Aorta (tissue), 5 donors: ENCODE measurements at regions not wholly inside any gene's neighbourhood (a gene's known extent, or its start where the extent isn't known, plus 50 kb on each side); places are given as distances from the start of the nearest gene placed in this dataset.

ENCODE experiments used
- ATAC-seq: fragments of 200-7000 bp; cut with Tn5 transposase; one replicate; pipeline ENCODE4 v1.9.1; 2022; ENCODE audit warnings: moderate library complexity; ENCODE audit not compliant: low FRiP score
- DNase-seq, 2 donors: peaks; one replicate each; pipeline ENCODE4 v3.0.0-alpha.2; 2020
- H3K27ac ChIP-seq, 2 donors: one replicate each; pipeline ENCODE4 v1.5.1; 2013; ENCODE audit warnings: low read length in 2 of 2, mild to moderate bottlenecking in 2 of 2, moderate library complexity in 2 of 2, control low read depth in 1 of 2, inconsistent platforms in 1 of 2, low read depth in 1 of 2
- H3K27me3 ChIP-seq, 2 donors: one replicate each; pipeline ENCODE4 v1.6.1; 2013; ENCODE audit warnings: control low read depth in 1 of 2, low read length in 1 of 2, mild to moderate bottlenecking in 1 of 2, moderate library complexity in 1 of 2; ENCODE audit not compliant: insufficient read depth in 2 of 2, control insufficient read depth in 1 of 2
- H3K36me3 ChIP-seq, 2 donors: one replicate each; pipeline ENCODE4 v1.6.1; 2013; ENCODE audit warnings: control low read depth in 1 of 2, low read length in 1 of 2, mild to moderate bottlenecking in 1 of 2; ENCODE audit not compliant: insufficient read depth in 2 of 2, control insufficient read depth in 1 of 2
- H3K4me1 ChIP-seq, 2 donors: one replicate each; pipeline ENCODE4 v1.6.1; 2013; ENCODE audit warnings: low read length in 2 of 2, control low read depth in 1 of 2, mild to moderate bottlenecking in 1 of 2, moderate library complexity in 1 of 2; ENCODE audit not compliant: insufficient read depth in 2 of 2, control insufficient read depth in 1 of 2
- H3K4me3 ChIP-seq, 2 donors: one replicate each; pipeline ENCODE4 v1.5.1; 2013; ENCODE audit warnings: low read length in 2 of 2, control low read depth in 1 of 2, mild to moderate bottlenecking in 1 of 2
- H3K9me3 ChIP-seq: one replicate; pipeline ENCODE4 v1.6.1; 2013; ENCODE audit warnings: mild to moderate bottlenecking, low read length; ENCODE audit not compliant: control insufficient read depth
- WGBS, 2 donors: extraction: QIAGEN DNeasy Blood & Tissue Kit; methylation state at CpG; one replicate each; pipeline ENCODE4 v1.1.7; 2013; 5-methylcytosine and 5-hydroxymethylcytosine counted together
- intact Hi-C, 2 donors: fragments of 100-400 bp; cut with DNase I; formaldehyde crosslinking; loops; one replicate each; pipeline versions ENCODE4 v1.14.2 to v1.15.0; 2022
- donor health status: healthy with polysubstance abuse.
- donor health status: Bipolar disorder and iron deficiency.
- donor health status: DM: no; HTN: no; CAD: no.
- donor health status: DM: no; HTN: no; CAD: no.
- donor health status: DM: yes; HTN: yes; CAD: no.

DNA sequence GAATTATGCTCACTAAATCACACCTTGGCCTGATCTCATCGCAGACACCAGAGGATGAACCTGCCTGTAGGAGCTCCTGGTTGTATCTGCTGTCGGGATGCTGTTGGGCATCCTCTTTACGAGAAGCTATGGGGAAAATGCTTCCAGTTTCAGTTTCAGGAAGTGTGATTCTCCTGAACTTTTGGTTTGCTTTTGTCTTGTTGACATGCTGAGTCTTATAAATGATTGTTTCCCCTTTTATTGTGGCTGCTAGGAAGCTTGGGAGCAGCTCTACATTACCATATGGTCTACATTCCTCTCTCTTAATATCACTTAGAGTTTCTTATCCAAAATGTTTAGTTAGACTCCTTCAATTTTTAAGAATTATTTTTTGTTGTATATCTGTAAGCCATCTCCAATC, 227.5 kb downstream of the MTX2 start:
- H3K9me3 ChIP-seq, result no peaks in the 10 kb centered on the region
- no peak overlapping the region for H3K27ac ChIP-seq
- no peak for ATAC-seq
- DNase-seq, result no peak
- 92 to 96% methylated on average over 3 of the region's 3 CpGs for WGBS, 2 donors
- H3K36me3 ChIP-seq, result no peaks in the 10 kb centered on the region
- no peaks in the 10 kb centered on the region for H3K27me3 ChIP-seq
- peaks cover 0 to 3% of the 10 kb centered on the region in 2 donors for H3K4me1 ChIP-seq
- no peak overlapping the region for H3K4me3 ChIP-seq
- intact Hi-C loops, result no loop called here

DNA sequence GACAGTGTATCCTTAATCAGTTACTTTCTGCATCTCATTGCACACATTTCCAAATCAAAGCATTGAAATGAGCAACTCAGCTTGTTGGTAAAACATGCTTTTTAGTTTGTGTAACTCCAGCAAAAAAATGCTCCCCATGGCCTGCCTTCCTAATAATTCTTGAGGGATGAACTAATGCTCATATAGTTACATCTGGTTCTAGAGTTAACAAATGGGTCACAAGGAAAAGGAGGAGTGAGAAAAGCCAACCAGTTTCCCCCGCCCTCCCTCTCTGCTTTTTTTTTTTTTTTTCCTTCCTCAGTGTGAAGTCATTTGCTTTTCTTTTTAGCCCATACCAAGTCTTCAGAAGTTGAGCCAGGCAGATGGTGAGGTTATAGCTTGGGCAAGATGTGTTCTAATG, 231.7 kb downstream of the MTX2 start:
- no peak for DNase-seq
- Histone ChIP-seq H3K27ac (no peak overlapping the region), H3K27me3 (no peaks in the 10 kb centered on the region), H3K9me3 (no peaks in the 10 kb centered on the region), H3K4me1 (peaks cover 0 to 3% of the 10 kb centered on the region in 2 donors), H3K4me3 (no peak overlapping the region), H3K36me3 (no peaks in the 10 kb centered on the region)
- WGBS, 2 donors, result 0 to 3% methylated on average over 1 of the region's 1 CpG
- ATAC-seq, result peak; percentile 58
- intact Hi-C loops, result no loop called here

DNA sequence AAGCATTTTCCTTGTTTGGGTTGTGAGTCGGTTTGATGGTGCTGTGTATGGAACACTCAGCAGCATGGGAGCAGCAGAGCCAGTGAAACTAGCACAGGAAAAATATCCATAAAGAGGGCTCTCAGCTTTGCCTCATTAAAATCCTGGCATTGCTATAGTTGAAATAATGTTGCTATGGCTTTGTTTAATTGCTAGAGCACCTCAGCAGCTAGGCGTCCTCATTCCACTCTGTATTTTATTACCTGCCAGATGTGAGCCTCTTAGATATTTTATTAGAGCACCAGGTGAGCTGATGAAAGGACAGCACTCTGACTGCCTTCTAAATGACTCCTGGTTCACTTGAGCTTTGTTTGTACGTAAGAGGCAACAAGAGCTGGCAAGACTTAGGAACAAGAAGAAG, 232.4 kb downstream of the MTX2 start:
- H3K4me1 ChIP-seq, result peaks cover 0 to 3% of the 10 kb centered on the region in 2 donors
- no peak overlapping the region for H3K27ac ChIP-seq
- DNase-seq, result no peak
- no peaks in the 10 kb centered on the region for H3K9me3 ChIP-seq
- 64 to 67% methylated on average over 3 of the region's 3 CpGs for whole genome bisulfite sequencing, 2 donors
- intact Hi-C loops, result no loop called here
- ATAC-seq, result no peak
- H3K27me3 ChIP-seq, result no peaks in the 10 kb centered on the region
- no peak overlapping the region for H3K4me3 ChIP-seq
- no peaks in the 10 kb centered on the region for H3K36me3 ChIP-seq

DNA sequence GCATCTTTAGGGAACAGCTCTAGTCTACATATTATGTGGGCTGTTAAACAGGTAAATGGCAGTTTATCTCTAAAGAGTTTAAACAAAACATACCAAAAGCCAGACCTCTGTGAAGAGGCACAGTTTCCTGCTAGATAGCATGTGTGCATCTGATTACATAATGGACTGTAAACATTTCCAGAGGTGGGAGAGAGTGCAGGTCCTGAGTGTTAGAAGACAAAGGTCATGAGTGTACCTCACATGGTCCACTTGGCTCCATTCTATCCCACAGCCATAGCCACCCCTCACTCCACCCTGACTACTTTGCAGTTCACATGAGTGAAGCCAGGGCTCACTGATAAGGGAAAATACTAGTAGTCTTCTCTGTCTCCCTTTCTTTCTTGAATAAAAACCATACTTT, 233.4 kb downstream of the MTX2 start:
- ATAC-seq, result no peak
- DNase-seq, result no peak
- no peaks in the 10 kb centered on the region for H3K27me3 ChIP-seq
- no peak overlapping the region for H3K4me3 ChIP-seq
- peaks cover 0 to 3% of the 10 kb centered on the region in 2 donors for H3K4me1 ChIP-seq
- H3K36me3 ChIP-seq, result no peaks in the 10 kb centered on the region
- intact Hi-C loops, result no loop called here
- no peak overlapping the region for H3K27ac ChIP-seq
- H3K9me3 ChIP-seq, result no peaks in the 10 kb centered on the region

DNA sequence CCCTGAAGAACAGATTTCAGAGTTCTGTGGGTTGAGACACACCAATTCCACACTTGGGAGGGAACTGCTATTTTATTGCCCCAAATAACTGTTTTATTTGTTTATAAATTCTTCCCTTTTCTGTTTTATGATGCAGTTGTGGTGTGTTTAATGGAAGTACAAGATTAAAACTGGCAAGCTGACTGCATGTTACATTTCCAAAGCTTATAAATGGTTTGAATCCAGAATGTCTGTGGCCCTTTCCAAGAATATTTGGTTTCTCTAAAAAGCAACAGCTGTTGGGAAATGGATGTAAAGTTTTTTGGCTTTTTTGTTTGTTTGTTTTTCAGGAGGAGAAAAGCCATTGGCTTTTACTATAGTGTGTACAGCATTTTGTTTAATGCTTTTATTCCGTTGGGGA, 234.5 kb downstream of the MTX2 start:
- WGBS, 2 donors, result 56 to 67% methylated on average over 1 of the region's 1 CpG
- Histone ChIP-seq H3K36me3 (no peaks in the 10 kb centered on the region), H3K4me1 (peaks cover 0 to 3% of the 10 kb centered on the region in 2 donors), H3K9me3 (no peaks in the 10 kb centered on the region), H3K27ac (no peak overlapping the region), H3K4me3 (no peak overlapping the region), H3K27me3 (no peaks in the 10 kb centered on the region)
- DNase-seq (no peak), ATAC-seq (no peak)
- intact Hi-C loops, result no loop called here

DNA sequence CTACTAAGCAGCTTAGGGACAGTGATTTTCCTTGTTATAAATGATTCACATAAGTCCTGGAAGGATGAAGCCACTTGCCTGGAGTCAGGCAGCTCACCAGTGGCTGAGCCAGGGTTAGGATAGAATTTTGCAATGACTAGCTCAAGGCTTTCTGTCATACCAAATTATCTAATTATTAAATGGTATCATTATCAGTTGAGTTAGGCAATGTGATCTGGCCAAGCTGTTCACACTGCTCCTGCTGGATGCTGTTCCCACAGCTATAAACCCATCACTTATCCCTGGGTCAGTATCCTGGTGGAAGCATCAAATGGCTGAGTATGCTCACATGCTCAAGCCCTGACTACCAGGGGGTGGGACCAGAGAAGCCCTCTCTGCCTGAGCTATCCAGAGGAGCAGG, 235.2 kb downstream of the MTX2 start:
- intact Hi-C loops, result no loop called here
- no peak overlapping the region for H3K4me3 ChIP-seq
- no peaks in the 10 kb centered on the region for H3K9me3 ChIP-seq
- DNase-seq (no peak), ATAC-seq (peak; percentile 67)
- peaks cover 0 to 3% of the 10 kb centered on the region in 2 donors for H3K4me1 ChIP-seq
- no peaks in the 10 kb centered on the region for H3K27me3 ChIP-seq
- no peak overlapping the region for H3K27ac ChIP-seq
- H3K36me3 ChIP-seq, result no peaks in the 10 kb centered on the region

DNA sequence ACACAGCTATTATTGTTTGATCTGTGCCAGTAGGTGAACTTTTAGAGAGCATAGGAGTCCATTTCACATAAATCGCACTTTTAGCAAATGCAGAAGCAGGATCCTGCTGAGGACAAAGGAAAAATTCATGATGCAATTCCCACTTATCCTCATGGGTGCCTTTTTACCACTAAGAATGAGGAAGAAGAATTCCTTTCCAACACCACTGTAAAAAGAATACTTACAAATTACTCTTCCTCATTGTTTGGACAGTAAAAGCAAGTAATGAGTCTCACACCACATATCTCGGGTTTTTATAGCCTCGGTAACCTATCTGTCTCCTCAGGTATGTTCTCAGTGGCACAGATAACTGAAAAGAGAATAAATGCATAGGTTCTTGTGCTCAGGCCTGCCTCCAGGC, 238.5 kb downstream of the MTX2 start:
- H3K4me3 ChIP-seq, result no peak overlapping the region
- H3K9me3 ChIP-seq, result no peaks in the 10 kb centered on the region
- WGBS, 2 donors, result 89 to 91% methylated on average over 3 of the region's 3 CpGs
- no peaks in the 10 kb centered on the region for H3K27me3 ChIP-seq
- no peak for DNase-seq
- no peak for ATAC-seq
- no peaks in the 10 kb centered on the region for H3K36me3 ChIP-seq
- H3K4me1 ChIP-seq, result no peaks in the 10 kb centered on the region
- intact Hi-C loops, result no loop called here
- no peak overlapping the region for H3K27ac ChIP-seq

DNA sequence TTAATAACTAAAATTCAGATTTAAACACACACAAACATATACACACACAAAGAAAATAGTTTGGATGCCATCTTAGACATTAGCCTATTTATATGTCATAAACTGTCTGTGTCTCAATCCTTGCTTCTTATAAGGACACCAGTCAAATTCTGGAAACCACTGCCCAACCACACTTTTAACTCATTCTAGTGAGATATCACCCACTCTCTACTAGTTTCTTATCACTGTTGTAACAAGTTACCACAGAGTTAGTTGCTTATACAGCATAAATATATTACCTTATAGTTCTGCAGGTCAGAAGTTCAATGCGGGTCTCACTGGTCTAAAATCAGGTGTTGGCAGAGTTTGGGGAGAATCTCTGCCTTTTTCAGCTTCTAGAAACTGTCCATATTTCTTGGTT, 239.1 kb downstream of the MTX2 start:
- ATAC-seq, result no peak
- Histone ChIP-seq H3K36me3 (no peaks in the 10 kb centered on the region), H3K27ac (no peak overlapping the region), H3K27me3 (no peaks in the 10 kb centered on the region), H3K4me3 (no peak overlapping the region), H3K4me1 (no peaks in the 10 kb centered on the region), H3K9me3 (no peaks in the 10 kb centered on the region)
- intact Hi-C loops, result no loop called here
- no peak for DNase-seq
- 97 to 99% methylated on average over 1 of the region's 1 CpG for WGBS, 2 donors

DNA sequence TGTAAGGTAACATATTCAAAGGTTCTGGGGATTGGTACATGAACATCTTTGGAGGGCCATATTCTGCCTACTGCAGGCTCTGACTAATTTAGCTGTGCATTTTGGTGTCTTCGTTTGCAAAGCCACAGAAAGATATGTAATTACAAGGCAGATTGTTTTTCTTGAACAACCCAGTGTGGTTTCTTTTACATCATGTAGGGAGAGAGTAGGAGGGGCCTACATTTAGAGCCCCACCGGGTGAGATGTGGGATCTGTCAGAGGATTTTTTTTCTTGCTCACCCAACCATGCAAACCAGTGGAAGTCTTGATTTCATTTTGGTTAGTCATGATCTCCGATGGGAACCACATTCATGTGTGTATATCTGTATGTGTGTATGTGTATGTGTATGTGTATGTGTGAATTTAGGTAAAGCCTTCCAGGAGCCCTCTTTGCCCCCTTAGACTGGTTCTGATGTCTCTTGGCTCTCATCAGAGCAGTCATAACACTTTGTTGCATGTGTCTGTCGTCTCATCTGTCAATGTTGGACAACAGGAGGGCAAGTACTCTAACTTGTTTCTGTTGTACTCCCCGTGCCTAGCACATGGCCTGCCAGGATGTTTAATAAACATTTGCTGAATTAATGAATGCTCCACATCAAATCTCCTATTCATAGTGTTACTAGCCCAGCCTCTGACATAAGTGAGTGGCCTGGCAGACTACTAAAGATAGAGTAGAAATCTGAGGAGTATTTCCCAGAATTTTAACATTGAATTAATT, 239.9 kb downstream of the MTX2 start:
- ATAC-seq, result no peak
- Histone ChIP-seq H3K27me3 (no peaks in the 10 kb centered on the region), H3K36me3 (no peaks in the 10 kb centered on the region), H3K9me3 (no peaks in the 10 kb centered on the region), H3K4me3 (no peak overlapping the region), H3K4me1 (no peaks in the 10 kb centered on the region), H3K27ac (no peak overlapping the region)
- no peak for DNase-seq
- intact Hi-C loops, result no loop called here
- 78 to 82% methylated on average over 5 of the region's 5 CpGs for whole genome bisulfite sequencing, 2 donors
